ENCODE measurements at regions not wholly inside any gene's neighbourhood (a gene's known extent, or its start where the extent isn't known, plus 50 kb on each side); places are given as distances from the start of the nearest gene placed in this dataset.

DNA sequence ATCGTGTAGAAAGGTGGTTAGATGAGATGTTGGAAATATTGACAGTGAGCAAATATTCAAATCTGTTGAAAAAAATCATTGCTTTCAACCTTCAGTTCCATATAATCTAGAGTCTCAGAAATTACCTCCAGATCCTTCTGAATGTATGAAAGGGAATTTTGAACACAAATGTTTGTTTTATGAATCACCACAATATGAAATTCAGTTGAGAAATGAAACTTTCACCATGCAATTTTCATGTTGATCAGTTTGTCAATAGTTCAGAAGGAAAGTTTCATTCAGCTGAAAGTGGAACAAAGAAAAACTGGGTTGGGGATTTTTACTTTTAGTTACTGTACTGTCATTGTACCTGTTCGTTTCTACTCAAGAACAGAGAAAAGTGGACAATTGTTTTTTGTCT is 953.6 kb downstream of the SLC6A15 start:
- Histone ChIP-seq H3K27me3 (no peaks in the 10 kb centered on the region), H3K4me1 (no peaks in the 10 kb centered on the region), H3K4me3 (no peak overlapping the region), H3K36me3 (no peaks in the 10 kb centered on the region), H3K27ac (no peak overlapping the region), H3K9me3 (no peaks in the 10 kb centered on the region)
- TF ChIP-seq, protein P1, sequence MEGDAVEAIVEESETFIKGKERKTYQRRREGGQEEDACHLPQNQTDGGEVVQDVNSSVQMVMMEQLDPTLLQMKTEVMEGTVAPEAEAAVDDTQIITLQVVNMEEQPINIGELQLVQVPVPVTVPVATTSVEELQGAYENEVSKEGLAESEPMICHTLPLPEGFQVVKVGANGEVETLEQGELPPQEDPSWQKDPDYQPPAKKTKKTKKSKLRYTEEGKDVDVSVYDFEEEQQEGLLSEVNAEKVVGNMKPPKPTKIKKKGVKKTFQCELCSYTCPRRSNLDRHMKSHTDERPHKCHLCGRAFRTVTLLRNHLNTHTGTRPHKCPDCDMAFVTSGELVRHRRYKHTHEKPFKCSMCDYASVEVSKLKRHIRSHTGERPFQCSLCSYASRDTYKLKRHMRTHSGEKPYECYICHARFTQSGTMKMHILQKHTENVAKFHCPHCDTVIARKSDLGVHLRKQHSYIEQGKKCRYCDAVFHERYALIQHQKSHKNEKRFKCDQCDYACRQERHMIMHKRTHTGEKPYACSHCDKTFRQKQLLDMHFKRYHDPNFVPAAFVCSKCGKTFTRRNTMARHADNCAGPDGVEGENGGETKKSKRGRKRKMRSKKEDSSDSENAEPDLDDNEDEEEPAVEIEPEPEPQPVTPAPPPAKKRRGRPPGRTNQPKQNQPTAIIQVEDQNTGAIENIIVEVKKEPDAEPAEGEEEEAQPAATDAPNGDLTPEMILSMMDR (IDR thresholded peaks at IDR 0.05): no peak
- ATAC-seq (no peak), DNase-seq (no peak)
- intact Hi-C loops (cut with DNase I): no loop called here

DNA sequence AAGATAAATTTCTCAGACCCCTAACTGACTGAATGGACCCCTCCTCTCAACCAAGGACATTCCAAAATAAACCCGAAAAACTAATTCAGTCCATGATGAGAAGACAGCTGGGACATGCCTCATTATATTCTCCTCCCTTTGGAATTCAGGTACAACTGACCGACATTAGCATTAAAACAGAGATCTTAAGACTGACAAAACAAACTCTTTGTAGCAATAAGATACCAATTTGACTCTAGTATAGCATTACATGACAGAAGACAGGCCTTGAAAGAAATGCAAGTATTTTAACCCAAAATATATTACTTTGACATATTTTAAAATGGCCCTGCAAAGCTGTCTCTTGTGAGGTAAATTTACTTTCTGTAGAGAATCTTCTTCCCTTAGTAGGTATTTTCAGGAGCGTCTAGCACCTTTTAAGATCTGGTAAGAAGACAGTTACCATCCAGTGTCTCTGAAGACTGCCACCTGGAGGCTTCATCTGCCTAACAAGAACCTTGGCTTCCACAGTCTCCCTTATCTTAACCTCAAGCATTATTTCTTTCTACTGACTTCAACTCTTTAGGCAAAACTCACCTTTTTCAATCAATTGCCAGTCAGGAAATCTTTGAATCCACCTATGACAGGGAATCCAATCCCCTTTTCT is 957.5 kb downstream of the SLC6A15 start:
- no peaks in the 10 kb centered on the region for H3K36me3 ChIP-seq
- H3K9me3 ChIP-seq: peaks cover 0 to 1% of the 10 kb centered on the region in 2 donors
- no peaks in the 10 kb centered on the region for H3K27me3 ChIP-seq
- DNase-seq: no peak
- no peak for ATAC-seq
- no peak overlapping the region for H3K27ac ChIP-seq
- H3K4me1 ChIP-seq: no peaks in the 10 kb centered on the region
- no peak overlapping the region for H3K4me3 ChIP-seq
- intact Hi-C loops (cut with DNase I): no loop called here
- TF ChIP-seq, protein P1 (IDR thresholded peaks at IDR 0.05): no peak

DNA sequence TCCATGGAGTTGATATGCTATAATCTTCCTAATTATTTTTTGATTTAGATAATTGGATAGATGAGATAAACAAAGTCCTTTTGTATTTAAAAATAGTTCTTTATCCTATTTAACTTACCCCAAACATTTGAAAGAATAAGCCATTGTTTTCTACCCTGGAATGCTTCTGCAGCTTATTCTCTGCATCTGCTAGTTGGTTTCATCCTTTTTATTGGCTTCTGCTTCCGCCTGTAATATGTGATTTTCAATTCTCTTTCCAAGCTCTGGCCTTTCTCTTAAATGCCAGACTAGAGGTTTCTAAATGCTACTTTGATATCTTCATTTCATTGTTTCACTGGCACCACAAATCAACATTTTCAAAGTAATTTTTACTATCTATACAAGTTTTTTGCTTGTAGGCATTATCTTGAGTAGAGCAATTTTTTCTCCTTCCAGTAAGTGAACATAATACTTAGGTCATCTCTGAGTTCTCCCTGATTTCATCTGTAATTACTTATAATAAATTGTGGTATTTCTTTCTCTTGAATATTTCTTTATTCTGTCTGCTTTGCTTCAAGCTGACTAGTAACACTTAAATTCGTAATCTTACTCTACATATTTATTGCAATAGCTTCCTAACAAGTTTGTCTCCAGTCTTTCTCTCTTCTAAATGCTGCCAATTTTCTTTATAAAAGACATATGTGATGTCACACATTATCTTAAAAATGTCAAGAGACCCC is 958.4 kb downstream of the SLC6A15 start:
- H3K27me3 ChIP-seq: no peaks in the 10 kb centered on the region
- no peaks in the 10 kb centered on the region for H3K4me1 ChIP-seq
- DNase-seq: no peak
- no peaks in the 10 kb centered on the region for H3K36me3 ChIP-seq
- TF ChIP-seq, protein P1 (IDR thresholded peaks at IDR 0.05): no peak
- no peak for ATAC-seq
- H3K27ac ChIP-seq: no peak overlapping the region
- H3K4me3 ChIP-seq: no peak overlapping the region
- intact Hi-C loops (cut with DNase I): no loop called here
- peaks cover 0 to 3% of the 10 kb centered on the region in 2 donors for H3K9me3 ChIP-seq

DNA sequence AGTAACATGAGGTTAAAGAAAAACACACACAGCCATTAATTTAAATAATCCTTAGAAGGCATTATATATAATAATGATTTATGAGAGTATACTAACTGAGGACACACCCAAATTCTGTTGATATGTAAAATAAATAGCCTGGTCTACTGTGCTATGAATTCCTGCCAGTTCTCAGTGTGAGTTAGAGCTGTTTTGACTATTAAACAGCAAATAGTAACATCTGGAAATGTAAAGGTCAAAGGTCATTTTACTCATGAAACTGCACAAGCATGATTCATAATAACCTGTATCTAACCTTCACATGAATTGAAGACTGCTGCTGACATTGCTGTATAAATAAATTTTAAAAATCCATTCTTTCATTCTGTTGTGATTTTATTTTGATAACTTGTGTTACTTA is 966.7 kb downstream of the SLC6A15 start:
- Histone ChIP-seq H3K9me3 (peaks cover 0 to 3% of the 10 kb centered on the region in 2 donors), H3K4me3 (no peak overlapping the region), H3K27me3 (no peaks in the 10 kb centered on the region), H3K27ac (no peak overlapping the region), H3K36me3 (no peaks in the 10 kb centered on the region), H3K4me1 (no peaks in the 10 kb centered on the region)
- no peak for DNase-seq
- TF ChIP-seq, protein P1 (IDR thresholded peaks at IDR 0.05): no peak
- intact Hi-C loops (cut with DNase I): no loop called here
- ATAC-seq: no peak

DNA sequence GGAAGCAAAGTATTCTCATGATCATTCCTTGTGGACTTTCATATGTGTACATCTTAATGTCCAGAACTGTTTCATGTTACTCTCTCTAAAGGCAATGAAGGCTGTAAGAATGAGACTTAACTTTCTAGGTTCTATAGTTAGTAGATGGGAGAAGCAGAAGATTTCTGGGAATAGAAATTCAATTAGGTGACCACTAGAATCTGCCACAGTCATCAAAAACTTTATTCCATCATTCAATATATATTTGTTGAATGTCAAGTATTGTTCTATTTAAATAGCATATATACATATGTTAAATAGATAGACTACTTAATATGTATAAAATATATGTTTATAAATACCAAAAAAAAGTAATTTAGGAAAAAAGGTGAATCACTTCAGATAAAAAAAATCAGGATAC is 972.9 kb downstream of the SLC6A15 start:
- H3K4me3 ChIP-seq: no peak overlapping the region
- H3K27ac ChIP-seq: no peak overlapping the region
- H3K9me3 ChIP-seq: no peaks in the 10 kb centered on the region
- no peaks in the 10 kb centered on the region for H3K4me1 ChIP-seq
- no peak for ATAC-seq
- TF ChIP-seq, protein P1 (IDR thresholded peaks at IDR 0.05): no peak
- no peaks in the 10 kb centered on the region for H3K36me3 ChIP-seq
- no peaks in the 10 kb centered on the region for H3K27me3 ChIP-seq
- intact Hi-C loops (cut with DNase I): no loop called here
- no peak for DNase-seq
